HG02678 (cell line): ENCODE measurements at regions not wholly inside any gene's neighbourhood (a gene's known extent, or its start where the extent isn't known, plus 50 kb on each side); places are given as distances from the start of the nearest gene placed in this dataset.
A peak's percentile ranks its signal among the peaks of the same experiment; 100 is the strongest.
"Not testable (repeated sequence)": the region's sequence is repeated elsewhere in the genome, so short reads cannot be mapped to it uniquely, and the experiment has no call there.

ENCODE experiments used
- ATAC-seq: cut with Tn5 transposase; IDR thresholded peaks from one replicate; pipeline ENCODE4 v1.9.1; 2021; ENCODE audit warnings: mild to moderate bottlenecking, moderate library complexity; ENCODE audit not compliant: unreplicated experiment

DNA sequence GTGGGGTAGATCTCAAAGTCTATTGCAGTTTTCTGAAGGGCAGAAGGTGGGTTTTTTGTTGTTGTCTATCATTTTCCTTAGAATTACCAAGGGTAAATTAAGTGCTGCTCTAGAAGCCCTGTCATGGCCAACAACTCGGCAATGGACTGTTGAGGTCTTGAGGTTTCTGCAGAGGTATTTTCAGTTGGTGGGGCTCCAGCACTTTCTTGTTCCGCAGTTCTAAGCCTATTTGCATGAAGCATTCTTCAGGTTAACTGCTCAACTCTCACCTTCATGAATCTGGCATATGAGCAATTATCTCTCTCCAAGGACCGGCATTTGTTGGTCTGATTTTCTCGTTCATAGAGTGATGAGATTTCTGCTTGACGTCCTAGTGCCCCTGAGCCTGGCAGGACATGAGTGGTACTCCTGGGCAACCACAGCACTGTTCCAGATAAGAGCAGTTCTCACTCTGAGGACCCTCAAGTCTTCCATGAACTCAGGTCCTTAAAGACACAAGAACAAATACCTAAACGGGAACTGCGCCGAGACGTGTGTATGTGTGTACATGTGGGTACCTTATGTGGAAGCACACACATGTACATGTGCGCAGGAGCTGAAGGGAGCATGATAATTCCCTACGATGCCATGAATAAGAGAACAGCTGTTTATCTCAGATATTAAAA lies 544.5 kb downstream of the CSNK1G3 start:
- peak; percentile 69 for ATAC-seq

DNA sequence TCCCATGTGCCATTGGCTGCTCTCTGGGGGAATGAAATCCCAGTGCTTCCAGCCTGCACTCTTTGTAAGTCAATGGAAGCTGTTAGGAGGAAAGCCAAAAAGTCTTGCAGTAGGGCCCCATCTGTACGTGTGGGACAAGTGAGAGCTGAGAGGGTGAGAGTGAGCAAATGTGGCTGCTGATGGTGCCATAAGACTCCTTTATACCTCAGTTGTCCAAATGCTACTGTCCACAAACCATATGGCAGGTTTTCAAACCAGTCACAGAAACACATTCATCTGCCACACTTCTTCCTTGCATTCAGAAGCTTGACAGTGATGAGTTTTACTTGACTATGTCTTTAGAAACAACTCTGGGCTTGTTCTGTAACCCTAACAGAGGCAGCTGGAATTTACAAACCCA lies 543.8 kb downstream of the CSNK1G3 start:
- no peak for ATAC-seq

DNA sequence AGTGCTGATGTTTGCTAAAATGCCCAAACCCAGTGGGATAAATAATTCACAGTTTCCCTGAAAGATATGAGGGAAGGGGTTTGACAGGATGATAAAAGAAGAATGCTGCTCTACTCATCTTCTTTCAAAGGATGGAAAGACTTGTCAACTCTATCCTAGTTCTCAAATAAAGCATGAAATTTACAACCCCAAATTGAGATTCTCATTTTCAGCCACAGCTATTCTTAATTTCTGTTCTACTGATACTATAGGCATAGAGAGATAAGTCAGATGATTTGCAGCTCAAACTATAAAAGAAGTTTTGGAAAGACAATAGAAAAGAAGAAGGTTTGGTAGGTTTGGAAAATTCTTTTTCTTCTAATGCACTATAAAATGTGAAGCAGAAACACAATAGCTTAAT lies 542.6 kb downstream of the CSNK1G3 start:
- no peak for ATAC-seq

GRCh38 chr5:124053340-124053739 lies 541.4 kb downstream of the CSNK1G3 start:
- ATAC-seq, result no peak

DNA sequence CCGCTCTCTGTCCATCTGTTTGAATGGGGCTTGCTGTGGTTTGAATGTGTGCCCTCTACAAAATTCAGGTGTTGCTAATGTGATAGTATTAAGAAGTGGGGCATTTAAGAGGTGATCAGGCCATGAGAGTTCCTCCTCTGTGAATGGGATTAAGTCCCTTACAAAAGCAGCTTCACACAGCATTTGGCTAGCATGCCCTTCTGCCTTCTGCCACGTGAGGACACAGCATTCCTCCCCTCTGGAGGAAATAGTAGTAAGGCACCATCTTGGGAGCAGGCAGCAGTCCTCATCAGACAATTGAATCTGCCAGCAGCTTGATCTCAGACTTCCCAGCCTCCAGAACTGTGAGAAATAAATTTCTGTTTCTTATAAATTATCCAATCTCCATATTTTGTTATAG lies 540.2 kb downstream of the CSNK1G3 start:
- no peak for ATAC-seq

- ATAC-seq, result no peak
Measured at GRCh38 chr5:124050120-124050770, 538.3 kb downstream of the CSNK1G3 start.

GRCh38 chr5:124045412-124045811 lies 533.4 kb downstream of the CSNK1G3 start:
- ATAC-seq, result no peak

DNA sequence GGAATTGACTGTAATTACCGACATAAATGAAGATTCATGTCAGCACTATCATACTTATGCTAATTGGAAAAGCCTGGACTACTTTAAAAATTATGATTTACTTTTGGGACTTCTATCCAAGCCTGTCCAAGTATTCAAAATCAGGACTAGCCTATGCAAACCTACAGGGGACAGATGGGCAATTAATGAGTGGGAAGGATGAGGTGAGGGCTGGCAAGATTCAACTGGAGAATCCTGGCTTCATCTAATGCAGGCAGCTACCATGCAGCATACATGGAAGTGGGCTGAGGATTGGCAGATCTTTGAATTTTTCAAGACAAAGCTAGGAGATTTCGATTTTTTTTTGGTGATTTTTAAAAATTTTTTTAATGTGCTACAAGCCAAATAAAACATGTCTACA lies 532.6 kb downstream of the CSNK1G3 start:
- no peak for ATAC-seq

GRCh38 chr5:124043456-124043855 lies 531.5 kb downstream of the CSNK1G3 start:
- no peak for ATAC-seq

DNA sequence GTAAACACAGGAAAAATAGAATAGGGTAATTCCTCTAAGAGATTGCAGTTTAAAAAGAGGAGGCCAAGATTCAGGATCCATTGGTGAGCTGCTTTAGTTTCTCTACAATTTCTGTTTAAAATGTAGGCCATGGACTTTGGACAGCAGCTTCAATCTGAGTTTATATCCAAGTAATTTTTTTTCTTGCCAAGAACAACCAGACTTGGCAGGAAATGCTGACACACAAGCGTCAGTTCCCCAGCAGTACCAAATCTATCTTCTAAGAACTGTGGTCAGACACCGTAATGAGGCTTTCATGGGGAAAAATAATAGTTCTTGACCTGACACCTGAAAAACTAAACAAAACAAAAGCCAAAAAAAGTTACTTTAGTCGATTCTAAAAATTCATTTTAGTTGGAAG lies 528.8 kb downstream of the CSNK1G3 start:
- no peak for ATAC-seq

DNA sequence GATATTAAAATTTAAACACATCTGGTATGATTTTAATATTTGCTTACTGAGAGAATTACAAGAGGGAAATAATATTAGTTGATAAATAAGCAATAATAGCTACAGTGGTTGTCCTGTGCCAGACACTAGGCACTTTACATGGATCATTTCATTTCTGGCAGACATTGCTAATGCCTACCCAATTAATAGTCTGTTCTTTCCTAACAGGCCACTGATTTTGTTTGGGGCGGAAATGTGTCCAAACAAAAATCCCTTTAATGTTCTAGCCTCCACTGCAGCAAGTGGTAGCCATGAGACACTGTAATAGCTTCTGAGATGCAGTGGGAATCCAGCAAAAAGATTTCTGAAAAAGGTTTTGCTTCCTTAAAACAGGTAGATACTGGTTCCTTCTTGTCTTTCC lies 527.4 kb downstream of the CSNK1G3 start:
- ATAC-seq, result no peak

DNA sequence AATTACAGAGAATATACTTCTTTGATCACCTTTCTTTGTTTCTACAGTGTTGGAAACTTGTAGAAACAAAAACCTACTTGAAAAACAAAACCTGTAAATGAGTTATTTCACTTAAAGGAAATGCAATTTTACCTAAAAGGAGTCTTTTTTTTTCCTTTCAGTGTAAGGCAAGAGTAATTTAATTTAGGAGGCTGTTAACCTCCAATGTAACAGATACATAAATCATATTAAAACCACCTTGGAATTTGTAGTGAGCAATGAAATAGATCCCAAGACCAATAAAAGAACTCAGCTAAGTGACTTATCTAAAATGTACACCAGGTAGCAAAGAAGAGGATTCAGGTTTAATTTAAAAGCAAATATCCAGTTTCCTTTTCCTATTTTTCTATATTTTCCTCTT lies 524.8 kb downstream of the CSNK1G3 start:
- ATAC-seq, result no peak

GRCh38 chr5:124034963-124035362 lies 523.0 kb downstream of the CSNK1G3 start:
- peak; percentile 98 for ATAC-seq

- ATAC-seq, result no peak
Measured at GRCh38 chr5:124034083-124034700, 522.2 kb downstream of the CSNK1G3 start.

DNA sequence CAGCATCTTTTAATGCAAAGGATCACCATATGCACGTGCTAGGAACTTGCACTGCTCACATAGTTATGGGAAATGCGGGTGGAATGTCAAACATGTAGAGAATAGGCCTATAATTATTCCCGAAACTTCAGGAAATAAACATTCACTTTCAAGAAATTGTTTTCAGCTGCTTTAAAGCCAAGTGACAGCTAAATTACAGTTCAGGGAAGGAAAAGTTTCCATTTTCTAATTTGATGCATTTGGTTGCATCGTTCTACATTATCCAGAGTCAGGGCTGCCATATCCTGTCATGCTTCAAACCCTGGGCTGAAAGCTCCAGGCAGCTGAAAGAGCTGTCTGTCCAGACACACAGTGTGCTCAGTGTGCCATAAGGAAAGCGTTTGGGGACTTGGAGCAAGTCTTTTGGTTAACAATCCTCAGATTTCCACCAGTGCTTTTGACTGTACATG lies 518.1 kb downstream of the CSNK1G3 start:
- ATAC-seq, result no peak

DNA sequence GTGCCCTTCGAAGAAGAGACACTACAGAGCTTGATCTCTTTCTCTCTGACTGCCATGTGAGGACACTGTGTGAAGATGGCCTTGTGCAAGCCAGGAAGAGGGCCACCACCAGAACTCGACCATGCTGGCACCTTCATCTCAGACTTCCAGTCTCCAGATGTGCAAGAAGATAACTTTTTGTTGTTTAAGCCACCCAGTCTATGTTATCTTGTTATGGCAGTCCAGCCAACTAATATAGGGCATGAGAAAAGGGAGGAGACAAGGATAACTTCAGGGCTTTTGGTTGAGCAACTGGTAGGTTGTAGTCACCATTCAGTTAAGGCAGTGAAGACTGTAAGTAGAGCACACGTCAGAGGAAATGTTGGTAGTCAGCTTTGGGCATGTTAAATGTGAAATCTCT lies 515.5 kb downstream of the CSNK1G3 start:
- ATAC-seq, result no peak

GRCh38 chr5:124025306-124025845 lies 513.4 kb downstream of the CSNK1G3 start:
- ATAC-seq, result no peak

GRCh38 chr5:124022966-124023365 lies 511.0 kb downstream of the CSNK1G3 start:
- no peak for ATAC-seq

DNA sequence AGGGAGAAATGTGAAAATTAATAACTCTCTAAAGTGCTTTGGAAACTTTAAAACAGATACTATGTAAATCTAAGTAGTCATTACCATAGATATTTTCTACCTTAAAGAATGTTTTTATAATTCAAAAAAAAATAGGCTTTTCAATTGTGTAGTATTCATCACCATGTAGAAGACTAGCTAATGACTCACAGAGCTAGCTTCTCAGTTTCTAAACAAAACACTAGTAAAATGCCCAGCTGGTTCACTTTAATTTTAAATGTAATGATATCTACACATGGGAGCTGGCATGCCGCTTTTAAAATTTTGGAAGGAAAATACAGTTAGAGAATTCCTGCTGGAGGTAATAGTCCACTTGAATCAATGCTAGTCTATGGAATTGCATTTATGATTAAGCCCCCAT lies 509.8 kb downstream of the CSNK1G3 start:
- ATAC-seq, result no peak

DNA sequence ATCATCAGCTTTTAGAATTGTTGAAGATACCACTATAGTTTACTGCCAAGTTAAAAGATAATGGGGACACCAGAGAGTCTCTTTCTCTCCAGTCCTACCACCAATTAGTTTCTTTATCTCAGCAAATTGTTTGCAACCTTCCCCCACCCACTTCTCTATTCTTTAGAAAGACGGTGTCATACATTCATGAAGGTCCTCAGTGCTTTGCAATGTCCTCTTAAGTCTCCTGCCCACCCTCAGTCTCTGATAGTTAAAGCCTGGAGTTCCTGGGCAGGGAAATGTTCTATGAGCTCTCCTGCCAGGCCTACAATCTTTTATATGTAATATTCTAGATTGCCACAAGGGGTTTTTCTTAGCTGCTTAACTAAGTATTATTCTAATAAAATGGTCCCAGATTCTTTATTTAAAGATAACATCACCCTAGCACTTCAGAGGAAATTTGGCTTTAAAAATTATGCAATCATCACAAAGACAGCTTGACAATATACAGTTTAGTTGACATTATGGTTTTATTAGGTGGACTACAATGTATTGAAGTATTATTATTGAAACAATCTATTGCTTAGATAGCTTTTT lies 509.2 kb downstream of the CSNK1G3 start:
- no peak for ATAC-seq

DNA sequence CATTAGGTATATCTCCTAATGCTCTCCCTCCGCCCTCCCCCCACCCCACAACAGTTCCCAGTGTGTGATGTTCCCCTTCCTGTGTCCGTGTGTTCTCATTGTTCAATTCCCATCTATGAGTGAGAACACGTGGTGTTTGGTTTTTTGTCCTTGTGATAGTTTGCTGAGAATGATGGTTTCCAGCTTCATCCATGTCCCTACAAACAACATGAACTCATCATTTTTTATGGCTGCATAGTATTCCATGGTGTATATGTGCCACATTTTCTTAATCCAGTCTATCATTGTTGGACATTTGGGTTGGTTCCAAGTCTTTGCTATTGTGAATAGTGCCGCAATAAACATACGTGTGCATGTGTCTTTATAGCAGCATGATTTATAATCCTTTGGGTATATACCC lies 505.3 kb downstream of the CSNK1G3 start:
- ATAC-seq, result not testable (repeated sequence)
